HepG2 (cell line): ENCODE measurements at regions not wholly inside any gene's neighbourhood (a gene's known extent, or its start where the extent isn't known, plus 50 kb on each side); places are given as distances from the start of the nearest gene placed in this dataset.

Experiments
- ATAC-seq: fragments of 200-7000 bp; cut with Tn5 transposase; 3 replicates; pipeline ENCODE4 v1.9.1; 2020; ENCODE audit warnings: mild to moderate bottlenecking, moderate library complexity
- BruUV-seq: library from RNA; stranded (reverse); fragments of 400-500 nt; replicated peaks from 2 replicates; lab custom pipeline; 2021; lab: Mats Ljungman, UMichigan
- CTCF ChIA-PET: fragments of 300-600 bp; formaldehyde crosslinking; extraction: SDS; loops from one replicate; lab custom pipeline; 2021; ENCODE audit warnings: low total read pairs, inconsistent platforms, low intra/inter-chr PET ratio; lab: Yijun Ruan, JAX
- POLR2A ChIA-PET: fragments of 350-600 bp; sonication (Branson Sonifier 250); formaldehyde crosslinking; loops from one replicate; lab custom pipeline; 2020; ENCODE audit warnings: antibody characterized with exemption, inconsistent platforms; lab: Yijun Ruan, JAX
- DNase-seq: peaks from one replicate; pipeline ENCODE4 v3.0.0-alpha.2; 2015; ENCODE audit warnings: low spot score
- FAIRE-seq: peaks from 3 replicates; lab custom pipeline; 2011; peaks lifted over from hg19 to GRCh38; lab: Jason Lieb, UNC
- H2AFZ ChIP-seq: one replicate; pipeline ENCODE4 v1.6.1; 2011; ENCODE audit warnings: low read length, inconsistent platforms
- H3K27ac ChIP-seq: fragments of 300-600 bp; 3 replicates; pipeline ENCODE4 v1.8.0; 2011; ENCODE audit warnings: mixed run types, mild to moderate bottlenecking, mixed read lengths, low read length, inconsistent platforms; ENCODE audit not compliant: insufficient read depth; ENCODE audit errors: extremely low read length
- H3K27me3 ChIP-seq, 2 experiments: fragments of 200-600 bp in 1 of 2; 2 replicates in 1 of 2; 3 replicates in 1 of 2; pipeline versions ENCODE4 v1.6.0 to v1.8.0; 2011; ENCODE audit warnings: low read length in 2 of 2, mild to moderate bottlenecking in 2 of 2, moderate library complexity in 2 of 2, inconsistent platforms in 1 of 2; ENCODE audit not compliant: insufficient read depth in 2 of 2, control insufficient read depth in 1 of 2
- H3K36me3 ChIP-seq, 2 experiments: fragments of 200-600 bp in 1 of 2; replicated peaks in 1 of 2; 2 replicates in 1 of 2; 3 replicates in 1 of 2; pipeline versions ENCODE4 v1.5.1 to v1.8.0; 2011; ENCODE audit warnings: low read length in 2 of 2, inconsistent platforms in 1 of 2; ENCODE audit not compliant: insufficient read depth in 2 of 2, control insufficient read depth in 1 of 2
- H3K4me1 ChIP-seq: 2 replicates; pipeline ENCODE4 v1.5.1; 2012; ENCODE audit warnings: low read length, inconsistent platforms; ENCODE audit not compliant: insufficient read depth
- H3K4me2 ChIP-seq: 2 replicates; pipeline ENCODE4 v1.6.0; 2011; ENCODE audit warnings: low read depth, low read length, inconsistent platforms
- H3K4me3 ChIP-seq, 3 experiments: fragments of 200-600 bp in 1 of 3; sonication (generic), shearing (Covaris generic) in 1 of 3; replicated peaks in 1 of 3; 2 replicates each; pipeline ENCODE4 v1.5.1; 2011 to 2016; ENCODE audit warnings: low read length in 3 of 3, inconsistent platforms in 2 of 3, low read depth in 2 of 3, mild to moderate bottlenecking in 2 of 3, control low read depth in 1 of 3, mixed read lengths in 1 of 3; ENCODE audit not compliant: insufficient read depth in 1 of 3
- H3K79me2 ChIP-seq: one replicate; pipeline ENCODE4 v1.6.1; 2011; ENCODE audit warnings: low read length, inconsistent platforms; ENCODE audit not compliant: insufficient read depth
- H3K9ac ChIP-seq: 2 replicates; pipeline ENCODE4 v1.6.0; 2011; ENCODE audit warnings: mild to moderate bottlenecking, low read depth, low read length, inconsistent platforms; ENCODE audit not compliant: insufficient read depth
- H3K9me3 ChIP-seq: 2 replicates; pipeline ENCODE4 v1.5.1; 2012; ENCODE audit warnings: mild to moderate bottlenecking, low read length
- H4K20me1 ChIP-seq: 2 replicates; pipeline ENCODE4 v1.6.0; 2011; ENCODE audit warnings: inconsistent platforms, mild to moderate bottlenecking, low read length, moderate library complexity; ENCODE audit not compliant: insufficient read depth
- CCAR2 ChIP-seq: fragments of 200-400 bp; formaldehyde crosslinking; optimal IDR thresholded peaks from 2 replicates; pipeline ENCODE3; 2018; ENCODE audit warnings: low read depth, mild to moderate bottlenecking, low read length, moderate library complexity
- CEBPG ChIP-seq: IDR thresholded peaks from 2 replicates; pipeline ENCODE4 v1.6.1; 2016
- CHCHD3 ChIP-seq: sonication (generic); formaldehyde crosslinking; IDR thresholded peaks from 2 replicates; pipeline ENCODE4 v1.8.0; 2022; ENCODE audit warnings: mild to moderate bottlenecking, missing genetic modification reagents, moderate library complexity
- FOXP4 ChIP-seq: sonication (generic); formaldehyde crosslinking; IDR thresholded peaks from 2 replicates; pipeline ENCODE4 v1.4.0; 2020; ENCODE audit warnings: missing genetic modification reagents
- GLMP ChIP-seq: sonication (generic); formaldehyde crosslinking; IDR thresholded peaks from 2 replicates; pipeline ENCODE4 v1.9.0; 2021; ENCODE audit warnings: missing genetic modification reagents, mild to moderate bottlenecking, borderline replicate concordance
- GMEB1 ChIP-seq: sonication (generic); formaldehyde crosslinking; IDR thresholded peaks from 2 replicates; pipeline ENCODE4 v1.5.1; 2020; ENCODE audit warnings: missing genetic modification reagents, mild to moderate bottlenecking, borderline replicate concordance
- HHEX ChIP-seq: IDR thresholded peaks from 2 replicates; pipeline ENCODE4 v1.6.1; 2016; ENCODE audit warnings: control low read depth
- KDM1A ChIP-seq: IDR thresholded peaks from 2 replicates; pipeline ENCODE4 v1.6.1; 2016; ENCODE audit warnings: missing compliant biosample characterization
- MED1 ChIP-seq: sonication (generic); formaldehyde crosslinking; IDR thresholded peaks from 2 replicates; pipeline ENCODE4 v1.4.0; 2020; ENCODE audit warnings: missing genetic modification reagents
- SIN3B ChIP-seq: fragments of 150-350 bp; IDR thresholded peaks from 2 replicates; pipeline ENCODE4 v1.6.1; 2014; ENCODE audit warnings: low read length
- SYNCRIP ChIP-seq: fragments of 200-400 bp; formaldehyde crosslinking; IDR thresholded peaks from 2 replicates; pipeline ENCODE4 v1.6.1; 2018; ENCODE audit warnings: mild to moderate bottlenecking, low read depth, low read length; ENCODE audit not compliant: insufficient read depth
- ZBTB2 ChIP-seq: sonication (generic); formaldehyde crosslinking; IDR thresholded peaks from 2 replicates; pipeline ENCODE4 v1.8.0; 2022; ENCODE audit warnings: low read depth, missing genetic modification reagents
- ZNF292 ChIP-seq: sonication (generic); formaldehyde crosslinking; IDR thresholded peaks from 2 replicates; pipeline ENCODE4 v1.8.1; 2022; ENCODE audit warnings: mild to moderate bottlenecking, low read depth, missing genetic modification reagents, borderline replicate concordance
- ZNF790 ChIP-seq: sonication (generic); formaldehyde crosslinking; IDR thresholded peaks from 2 replicates; pipeline ENCODE4 v1.8.0; 2022; ENCODE audit warnings: missing genetic modification reagents, mild to moderate bottlenecking, borderline replicate concordance
- WGBS: methylation state at CpG from one replicate; pipeline ENCODE4 v1.1.6; 2017; ENCODE audit warnings: low lambda C conversion rate; 5-methylcytosine and 5-hydroxymethylcytosine counted together
- in situ Hi-C: cut with HindIII; loops from 2 replicates; pipeline ENCODE4 v1.10.0; 2017; ENCODE audit warnings: low pct_unique_long_range_greater_than_20kb; ENCODE audit not compliant: extremely low pct_ligation_motif_present
- intact Hi-C: fragments of 100-400 bp; cut with micrococcal nuclease; formaldehyde crosslinking; loops from one replicate; pipeline ENCODE4 v1.10.0; 2022; ENCODE audit not compliant: unreplicated experiment

GRCh38 chr14:49008363-49008762, 577.8 kb downstream of the RPS29 start (continued):
- no peak for TF ChIP-seq CEBPG (CRISPR knock-in tag)
- no peak for TF ChIP-seq KDM1A (CRISPR knock-in tag)
- TF ChIP-seq GMEB1: no peak
- no peak for TF ChIP-seq SIN3B
- no peak for TF ChIP-seq ZNF292 (CRISPR knock-in tag)
- no peak for TF ChIP-seq MED1 (CRISPR knock-in tag)
- TF ChIP-seq CHCHD3: no peak
- TF ChIP-seq FOXP4: no peak
- TF ChIP-seq, all 625 proteins: peak for 0

GRCh38 chr14:48991141-48991540, 595.0 kb downstream of the RPS29 start:
- WGBS: 48% methylated on average over 4 of the region's 4 CpGs
- H3K9me3 ChIP-seq: peaks cover 5% of the 10 kb centered on the region; the same call in 1 of the 2 replicates
- no peak overlapping the region for H3K4me2 ChIP-seq
- no peak overlapping the region for H3K9ac ChIP-seq
- BruUV-seq: no TSS peak
- H3K79me2 ChIP-seq: no peaks in the 10 kb centered on the region
- H3K36me3 ChIP-seq: no peaks in the 10 kb centered on the region
- POLR2A ChIA-PET: no interaction called here
- H3K4me1 ChIP-seq: no peaks in the 10 kb centered on the region
- DNase-seq (no peak), ATAC-seq (no peak), FAIRE-seq (no peak)
- in situ Hi-C loops (no loop called here), intact Hi-C loops (no loop called here)
- no peak for TF ChIP-seq SYNCRIP
- TF ChIP-seq HHEX (CRISPR knock-in tag): no peak
- TF ChIP-seq ZNF790: no peak
- no peak for TF ChIP-seq CCAR2
- no peak for TF ChIP-seq GLMP (CRISPR knock-in tag)
- no peak for TF ChIP-seq ZBTB2 (CRISPR knock-in tag)
- H2AFZ ChIP-seq: no peak overlapping the region
- CTCF ChIA-PET: no interaction called here
- no peak overlapping the region for H3K27ac ChIP-seq
- H3K4me3 ChIP-seq: no peak overlapping the region
- no peaks in the 10 kb centered on the region; a peak in 1 of 5 replicates for H3K27me3 ChIP-seq
- H4K20me1 ChIP-seq: no peaks in the 10 kb centered on the region
